ENCODE measurements at regions not wholly inside any gene's neighbourhood (a gene's known extent, or its start where the extent isn't known, plus 50 kb on each side); places are given as distances from the start of the nearest gene placed in this dataset.

- Histone ChIP-seq H2BK120ac (ENCODE audit: low read depth, low read length, poor library complexity, severe bottlenecking) (no peak overlapping the region), H2BK20ac (ENCODE audit: low read depth, low read length, poor library complexity, severe bottlenecking) (no peak overlapping the region)
These were observed 186.8 kb upstream of the LRATD1 start for GRCh38 chr2:14445670-14446069.

More at GRCh38 chr2:14445670-14446069, 186.8 kb upstream of the LRATD1 start:
- H2AFZ ChIP-seq (ENCODE audit: low read length), result no peak overlapping the region
- H3K18ac ChIP-seq (ENCODE audit: insufficient read length, low read depth, low read length), result no peak overlapping the region
- no peak overlapping the region for H3K4ac ChIP-seq (ENCODE audit: low read depth, low read length)
- H2BK15ac ChIP-seq (ENCODE audit: low read depth, low read length), result no peak overlapping the region
- H3K14ac ChIP-seq (ENCODE audit: insufficient read depth, low read length), result no peak overlapping the region
- H3K4me3 Mint-ChIP-seq, result no peak overlapping the region
- no peak overlapping the region for H4K8ac ChIP-seq (replicated peaks; ENCODE audit: insufficient read length, low read depth, low read length)
- H3K36me3 Mint-ChIP-seq (ENCODE audit: insufficient read depth in 1 of 3, low read depth in 3 of 3), result peaks cover 16 to 27% (median 19%) of the 10 kb centered on the region in 3 experiments
- H3K56ac ChIP-seq (ENCODE audit: insufficient read length, low read depth, low read length), result no peak overlapping the region
- no peak overlapping the region for H2AK5ac ChIP-seq (ENCODE audit: insufficient read length, low read length)
- no peaks in the 10 kb centered on the region for H3K27me3 ChIP-seq (ENCODE audit: insufficient read depth, low read length)
- no peaks in the 10 kb centered on the region for H3K27me3 Mint-ChIP-seq (ENCODE audit: low read depth)
- H4K5ac ChIP-seq (ENCODE audit: insufficient read length, low read depth, low read length), result no peak overlapping the region
- H3K23me2 ChIP-seq (ENCODE audit: insufficient read length, low read depth, low read length, poor library complexity, severe bottlenecking), result no peaks in the 10 kb centered on the region
- H4K91ac ChIP-seq (ENCODE audit: insufficient read length, low read depth, low read length), result no peak overlapping the region
- no peak overlapping the region for H3T11ph ChIP-seq (ENCODE audit: low read length)
- no peak for DNase-seq
- no peak overlapping the region for H3K27ac ChIP-seq (ENCODE audit: insufficient read length, low read depth, low read length)
- H3K9me3 ChIP-seq (ENCODE audit: control insufficient read depth, low read depth, low read length), result peaks cover 13% of the 10 kb centered on the region
- no peaks in the 10 kb centered on the region for H3K4me1 Mint-ChIP-seq
- H3K4me2 ChIP-seq (ENCODE audit: insufficient read depth, insufficient read length, low read length), result no peak overlapping the region
- H2BK12ac ChIP-seq (ENCODE audit: insufficient read length, low read depth, low read length), result no peak overlapping the region
- H3K4me1 ChIP-seq (ENCODE audit: insufficient read depth, low read length), result no peaks in the 10 kb centered on the region
- no peak overlapping the region for H3K9ac ChIP-seq (ENCODE audit: extremely low read depth, insufficient read length, low read length)
- no peaks in the 10 kb centered on the region for H4K20me1 ChIP-seq (ENCODE audit: control insufficient read depth, insufficient read depth, insufficient read length)
- peaks cover 30 to 34% of the 10 kb centered on the region in 2 experiments for H3K9me3 Mint-ChIP-seq
- no peak overlapping the region for H3K23ac ChIP-seq (ENCODE audit: insufficient read length, low read depth, low read length)
- TF ChIP-seq CTCF (conservative IDR thresholded peaks at IDR 0.05), result no peak
- no peaks in the 10 kb centered on the region for H3K79me2 ChIP-seq (ENCODE audit: insufficient read depth, low read length)
- H3K27ac Mint-ChIP-seq, result no peak overlapping the region
- no peak overlapping the region for H2BK5ac ChIP-seq (ENCODE audit: insufficient read length, low read length)
- H3K79me1 ChIP-seq (ENCODE audit: insufficient read depth, low read depth, low read length, poor library complexity, severe bottlenecking), result no peaks in the 10 kb centered on the region
